Cardiac septum (tissue), 1 donor: ENCODE measurements at regions not wholly inside any gene's neighbourhood (a gene's known extent, or its start where the extent isn't known, plus 50 kb on each side); places are given as distances from the start of the nearest gene placed in this dataset.
"Not testable (repeated sequence)": the region's sequence is repeated elsewhere in the genome, so short reads cannot be mapped to it uniquely, and the experiment has no call there.

Experiments used
- DNase-seq: peaks from one replicate; pipeline ENCODE4 v3.0.0-alpha.2; 2020; ENCODE audit warnings: low spot score
- intact Hi-C: fragments of 100-400 bp; cut with DNase I; formaldehyde crosslinking; loops from one replicate; pipeline ENCODE4 v1.14.0; 2022
- donor health status: DM: no; HTN: no; CAD: no.

DNA sequence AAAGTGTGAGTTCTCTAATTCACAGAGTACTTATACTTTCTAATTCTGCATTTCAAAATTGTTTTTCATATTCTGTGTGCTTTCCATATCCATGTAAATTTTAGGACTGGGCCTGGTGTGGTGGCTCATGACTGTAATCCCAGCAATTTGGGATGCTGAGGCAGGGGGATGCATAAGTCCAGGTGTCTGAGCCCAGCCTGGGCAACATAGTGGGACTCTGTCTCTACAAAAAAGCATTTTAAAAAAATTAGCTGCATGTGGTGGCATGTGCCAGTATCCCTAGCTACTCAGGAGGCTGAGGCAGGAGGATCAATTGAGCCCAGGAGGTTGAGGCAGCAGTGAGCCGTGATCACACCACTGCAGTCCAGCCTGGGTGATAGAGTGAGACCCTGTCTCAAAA is 382.6 kb upstream of the AKR1E2 start:
- intact Hi-C loops, result no loop called here
- no peak for DNase-seq

DNA sequence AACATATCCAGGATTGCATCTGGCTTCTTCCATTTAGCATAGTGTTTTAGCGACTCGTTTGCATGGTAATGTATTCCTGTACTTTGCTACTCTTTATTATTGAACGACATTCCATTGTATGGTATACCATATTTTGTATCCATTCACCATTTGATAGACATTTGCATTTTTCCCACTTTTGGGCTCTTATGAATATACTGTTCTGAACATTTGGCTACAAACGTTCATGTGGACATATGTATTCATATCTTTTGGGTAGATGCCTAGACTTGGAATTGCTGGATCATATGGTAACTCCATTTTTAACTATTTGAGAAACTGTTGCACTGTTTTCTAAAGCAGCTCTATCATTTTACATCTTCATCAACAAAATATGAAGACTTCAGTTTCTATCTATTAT is 383.7 kb upstream of the AKR1E2 start:
- DNase-seq, result no peak
- intact Hi-C loops, result no loop called here

DNA sequence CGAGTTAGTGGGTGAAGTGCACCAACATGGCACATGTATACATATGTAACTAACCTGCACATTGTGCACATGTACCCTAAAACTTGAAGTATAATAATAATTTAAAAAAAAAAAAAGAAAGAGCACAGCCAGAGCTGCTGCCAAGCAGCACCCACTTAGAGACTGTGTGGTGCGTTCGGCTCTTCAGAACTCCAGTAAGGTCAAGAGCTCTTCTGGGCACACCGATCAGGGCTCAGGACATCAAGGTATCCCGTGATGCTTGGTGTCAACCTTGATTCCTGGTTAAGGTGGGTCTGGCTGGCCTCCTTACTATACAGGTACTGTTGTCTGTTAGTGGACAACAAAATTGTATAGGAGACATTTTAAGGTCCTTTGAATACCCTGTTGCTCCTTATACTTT is 385.7 kb upstream of the AKR1E2 start:
- intact Hi-C loops, result no loop called here
- no peak for DNase-seq

DNA sequence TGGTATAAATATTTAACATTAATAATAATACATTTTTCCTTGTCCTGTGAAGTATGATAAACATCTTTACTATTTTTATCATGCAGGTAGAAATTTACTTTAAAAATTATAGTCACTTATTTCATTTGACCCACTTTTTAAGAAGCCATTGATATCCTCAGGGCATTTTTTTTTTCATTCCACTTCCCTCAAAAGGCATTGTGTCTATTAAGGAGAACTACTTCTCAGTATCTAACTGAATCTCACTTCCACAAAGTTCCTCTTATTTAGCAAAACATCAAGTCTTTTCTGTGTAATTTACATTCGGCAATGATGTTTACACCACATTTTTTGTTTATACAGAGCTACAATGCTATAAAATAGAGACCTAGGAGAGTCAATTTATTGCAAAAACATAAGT is 388.2 kb upstream of the AKR1E2 start:
- DNase-seq, result no peak
- intact Hi-C loops, result no loop called here

DNA sequence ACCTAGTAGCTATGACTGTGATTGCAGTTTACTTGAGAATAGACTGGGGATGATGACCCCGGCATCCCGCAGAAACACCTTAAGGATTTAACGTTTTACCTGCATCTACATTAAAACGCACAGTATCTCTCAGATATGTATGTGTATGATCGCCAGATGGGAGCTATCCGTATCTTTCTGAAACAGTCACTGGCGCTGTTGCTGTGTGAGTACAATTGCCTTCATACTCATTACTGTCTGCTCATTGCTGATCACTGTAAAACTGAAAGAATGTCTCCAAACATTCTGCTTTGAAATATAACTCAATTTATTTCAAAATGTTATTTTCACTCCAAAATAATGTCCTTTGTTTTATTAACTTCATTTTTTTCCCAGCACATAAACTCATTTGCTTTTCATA is 388.9 kb upstream of the AKR1E2 start:
- intact Hi-C loops, result no loop called here

DNA sequence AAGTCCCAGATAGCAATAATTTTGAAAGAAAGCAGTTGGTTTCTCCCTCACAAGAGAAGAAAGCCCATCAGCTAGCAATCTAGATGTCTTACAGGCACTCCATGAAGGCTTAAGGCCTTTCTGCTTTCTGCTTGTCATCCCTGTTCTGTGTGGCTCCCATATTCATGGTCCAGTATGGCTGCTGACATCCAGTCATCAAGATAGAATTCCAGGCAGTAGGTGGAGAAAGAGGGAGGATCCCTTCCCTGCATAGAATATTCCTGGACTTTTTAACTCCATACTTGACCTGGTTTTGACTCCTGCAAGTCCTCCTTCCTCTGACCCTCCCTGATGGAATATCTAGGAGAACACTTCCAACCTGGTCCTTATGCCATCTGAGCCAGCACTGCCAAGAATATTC is 389.9 kb upstream of the AKR1E2 start:
- intact Hi-C loops, result no loop called here
- no peak for DNase-seq

More for the DNA sequence above, 388.9 kb upstream of the AKR1E2 start:
- DNase-seq, result no peak

DNA sequence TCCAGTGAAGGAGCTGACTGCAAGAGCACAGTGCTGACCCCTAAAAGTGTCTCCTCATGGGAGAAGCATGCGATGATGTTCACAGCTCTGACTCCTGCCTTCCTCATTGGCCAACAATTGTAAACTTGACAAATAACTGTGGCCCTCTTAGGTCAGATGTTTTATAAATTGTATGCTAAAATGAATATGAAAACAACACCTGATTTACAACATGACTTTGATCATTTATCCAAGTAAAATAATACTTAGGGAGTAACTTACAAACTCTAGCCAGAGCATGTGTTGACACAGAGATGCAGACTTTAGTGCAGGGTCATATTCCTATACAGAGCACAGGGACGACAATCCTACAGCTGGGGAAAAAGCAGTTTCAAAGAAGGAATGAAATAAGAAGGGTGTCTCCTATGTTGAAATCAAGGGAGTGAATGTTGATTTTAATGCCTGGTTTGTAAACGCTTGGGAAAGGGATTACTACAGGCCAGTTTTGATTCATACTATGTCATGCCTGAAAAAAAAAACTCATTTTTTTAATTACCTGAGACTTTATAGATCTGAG is 391.4 kb upstream of the AKR1E2 start:
- intact Hi-C loops, result no loop called here
- DNase-seq, result no peak

DNA sequence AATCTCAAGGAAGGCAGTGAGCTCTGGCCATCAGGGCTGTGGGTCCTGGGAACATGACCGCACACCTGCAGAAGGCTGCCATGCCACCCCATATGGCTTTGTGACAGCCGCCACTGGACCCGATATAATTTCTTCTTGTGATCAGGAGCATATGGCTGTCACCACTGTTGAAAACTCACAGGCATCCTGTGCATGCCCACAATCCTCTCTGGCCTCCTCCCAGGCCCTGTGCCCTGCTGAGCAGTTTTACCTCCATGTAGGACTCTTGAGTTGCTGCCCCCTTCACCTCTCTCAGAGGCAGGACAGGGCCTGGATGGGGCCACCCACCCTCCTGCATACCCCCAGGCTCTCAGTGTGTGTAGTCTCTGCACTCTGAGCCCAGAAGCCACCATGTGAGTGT is 391.9 kb upstream of the AKR1E2 start:
- no peak for DNase-seq
- intact Hi-C loops, result no loop called here

DNA sequence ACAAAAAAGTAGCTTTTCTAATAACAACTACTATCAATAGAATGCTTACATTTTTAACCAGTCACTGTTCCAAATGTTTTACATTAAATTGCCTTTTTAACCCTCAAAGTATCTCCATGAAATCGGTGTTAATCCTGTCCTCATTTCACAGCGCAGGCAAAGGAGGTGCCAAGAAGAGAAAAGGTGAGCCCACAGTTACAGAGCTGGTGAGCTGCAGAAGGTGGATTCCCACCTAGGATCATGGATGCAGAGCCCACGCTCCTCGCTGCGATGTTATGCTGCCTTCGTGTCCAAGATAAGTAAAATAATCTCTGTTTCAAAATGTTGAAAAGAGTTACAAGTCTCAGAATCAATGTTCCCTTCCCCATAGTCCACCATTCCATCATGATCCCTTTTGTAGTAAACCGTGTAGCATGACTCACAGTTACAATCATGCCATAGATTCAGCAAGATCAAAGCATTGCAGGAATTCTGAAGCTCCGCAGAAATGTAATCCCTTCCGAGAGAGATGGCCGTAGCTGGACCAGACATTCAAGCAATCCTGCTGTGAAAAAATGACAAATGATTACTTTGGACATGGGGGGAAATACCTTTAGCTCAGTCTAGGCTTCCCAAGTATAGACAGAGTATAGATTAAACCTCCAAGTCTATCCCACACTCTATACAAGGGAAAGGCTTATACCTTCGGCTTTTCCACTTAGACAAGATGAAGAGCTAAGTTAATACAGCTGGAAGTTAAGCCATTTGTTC is 394.7 kb upstream of the AKR1E2 start:
- intact Hi-C loops, result no loop called here

DNA sequence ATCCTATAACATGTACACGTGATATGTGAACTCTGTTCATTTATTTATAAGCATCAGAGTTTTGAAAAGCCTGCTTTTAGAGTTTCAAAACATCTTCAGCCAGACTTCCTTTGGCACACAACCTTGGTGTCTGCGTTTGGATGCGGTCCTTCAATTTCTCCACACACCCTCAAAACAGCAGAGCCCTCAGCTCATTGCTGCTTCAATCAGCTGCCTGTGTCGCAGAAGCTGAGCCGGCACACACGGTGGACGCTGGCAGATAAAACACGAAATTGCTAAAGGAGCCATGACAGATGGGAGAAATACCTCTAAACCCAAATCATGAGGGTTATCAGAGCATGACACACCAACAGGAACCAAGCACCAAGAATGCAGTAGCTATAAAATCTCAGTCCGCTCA is 396.4 kb upstream of the AKR1E2 start:
- no peak for DNase-seq
- intact Hi-C loops, result no loop called here

More for the DNA sequence above, 394.7 kb upstream of the AKR1E2 start:
- no peak for DNase-seq

DNA sequence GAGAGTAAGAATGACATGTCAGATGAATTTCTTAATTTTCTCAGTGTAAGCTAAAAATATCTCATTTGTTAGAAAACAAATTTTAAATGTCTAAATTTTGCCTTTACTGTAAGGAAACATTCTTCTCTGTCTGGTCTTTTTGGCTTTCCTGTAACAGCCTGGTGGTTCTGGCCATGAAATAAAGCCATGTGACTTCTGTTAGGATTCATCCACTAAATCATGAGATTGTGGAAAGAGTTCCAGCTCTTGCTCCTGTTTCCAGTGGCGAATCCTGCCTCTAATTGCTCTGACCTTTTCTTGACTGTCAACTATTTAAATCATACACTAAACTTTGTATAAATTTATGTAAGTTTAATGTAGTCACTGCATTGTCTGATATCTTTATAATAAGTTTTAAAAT is 398.5 kb upstream of the AKR1E2 start:
- no peak for DNase-seq
- intact Hi-C loops, result no loop called here

DNA sequence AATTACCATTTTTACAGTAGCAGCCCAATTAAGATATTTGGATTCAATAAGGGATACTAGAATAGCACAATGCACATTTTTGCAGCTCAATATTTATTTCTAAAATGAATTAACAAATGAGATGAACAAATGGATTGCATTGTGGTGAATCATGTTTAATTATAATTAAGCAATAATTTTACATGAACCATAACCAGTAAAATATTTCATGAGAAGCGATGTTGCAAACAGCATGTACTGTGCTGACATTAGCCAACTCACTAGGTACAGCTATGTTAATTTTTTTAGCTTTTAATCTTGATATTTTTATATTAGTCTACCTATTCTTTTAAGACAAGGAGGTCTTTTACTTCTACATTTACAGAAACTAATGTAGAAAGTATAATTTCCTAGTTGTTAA is 399.1 kb upstream of the AKR1E2 start:
- DNase-seq, result no peak
- intact Hi-C loops, result no loop called here

DNA sequence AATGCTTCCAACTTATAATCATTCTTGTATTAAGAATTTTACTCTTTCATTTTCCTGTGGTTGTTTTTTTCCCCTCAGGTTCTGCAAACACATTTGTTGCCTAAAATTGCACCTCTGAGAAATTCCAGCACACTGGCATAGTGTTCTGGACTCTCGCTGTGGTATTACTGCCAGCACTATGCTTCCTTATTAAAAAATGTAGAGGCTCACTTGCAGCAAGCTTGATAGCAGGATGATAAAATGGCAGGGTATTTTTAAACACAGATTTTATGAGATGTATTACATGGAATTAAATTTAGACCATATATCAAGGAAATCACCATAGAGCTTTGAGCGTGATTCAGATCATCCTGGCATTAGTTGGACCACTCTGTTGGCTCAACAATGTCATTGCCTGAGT is 416.7 kb upstream of the AKR1E2 start:
- DNase-seq, result no peak
- intact Hi-C loops, result no loop called here

DNA sequence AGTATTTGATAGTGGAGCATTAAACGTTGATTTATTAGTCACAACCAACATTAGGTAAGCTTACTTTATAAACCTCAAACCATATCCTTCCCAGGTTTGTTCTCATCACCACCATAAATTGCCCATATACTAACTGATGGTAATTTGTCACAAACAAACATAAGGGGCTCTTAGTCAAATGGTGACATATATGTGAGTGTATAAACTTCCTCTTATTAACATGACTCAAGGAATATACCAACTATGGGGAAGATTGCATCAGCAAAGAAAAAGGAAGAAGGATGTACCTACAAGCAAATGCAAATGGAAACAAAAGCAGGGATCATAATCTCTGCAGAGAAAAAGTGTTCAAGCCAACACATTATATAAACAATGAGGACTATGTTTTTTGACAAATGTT is 418.2 kb upstream of the AKR1E2 start:
- DNase-seq, result no peak
- intact Hi-C loops, result no loop called here

DNA sequence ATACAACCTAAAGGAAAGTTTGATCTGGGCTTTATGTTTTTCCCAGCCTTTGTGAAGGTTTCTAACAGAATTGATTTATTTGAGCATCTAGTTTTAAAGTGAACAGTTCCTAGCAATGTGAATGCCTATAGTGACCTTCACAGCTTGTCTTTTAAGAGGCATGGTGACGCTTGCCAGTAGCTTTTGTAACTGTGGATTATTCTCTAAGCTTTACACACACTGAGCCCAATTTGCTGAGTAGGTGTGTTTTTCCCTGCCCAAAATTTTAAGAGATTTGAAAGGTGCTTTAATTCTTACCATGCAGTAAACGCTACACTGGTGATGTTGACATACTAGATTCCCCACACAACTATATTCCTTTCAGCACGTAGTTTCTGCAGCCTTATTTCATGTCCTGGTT is 420.2 kb upstream of the AKR1E2 start:
- intact Hi-C loops, result no loop called here

DNA sequence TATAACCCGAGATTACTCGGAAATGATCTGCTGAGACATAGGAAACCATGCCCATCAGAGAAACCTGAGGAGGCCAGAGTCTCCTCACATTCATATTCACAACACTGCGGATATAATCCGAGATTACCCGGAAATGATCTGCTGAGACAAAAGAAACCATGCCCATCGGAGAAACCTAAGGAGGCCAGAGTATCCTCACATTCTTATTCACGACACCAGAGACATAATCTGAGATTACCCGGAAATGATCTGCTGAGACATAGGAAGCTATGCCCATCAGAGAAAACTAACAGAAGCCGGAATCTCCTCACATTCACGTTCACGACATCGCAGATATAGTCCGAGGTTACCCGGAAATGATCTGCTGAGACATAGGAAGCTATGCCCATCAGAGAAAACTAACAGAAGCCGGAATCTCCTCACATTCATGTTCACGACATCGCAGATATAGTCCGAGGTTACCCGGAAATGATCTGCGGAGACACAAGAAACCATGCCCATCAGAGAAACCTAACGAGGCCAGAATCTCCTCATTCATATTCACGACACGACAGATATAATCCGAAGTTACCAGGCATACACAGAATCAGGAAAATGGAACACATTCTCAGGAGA is 422.3 kb upstream of the AKR1E2 start:
- DNase-seq, result no peak
- intact Hi-C loops, result no loop called here

More for the DNA sequence above, 420.2 kb upstream of the AKR1E2 start:
- DNase-seq, result no peak

DNA sequence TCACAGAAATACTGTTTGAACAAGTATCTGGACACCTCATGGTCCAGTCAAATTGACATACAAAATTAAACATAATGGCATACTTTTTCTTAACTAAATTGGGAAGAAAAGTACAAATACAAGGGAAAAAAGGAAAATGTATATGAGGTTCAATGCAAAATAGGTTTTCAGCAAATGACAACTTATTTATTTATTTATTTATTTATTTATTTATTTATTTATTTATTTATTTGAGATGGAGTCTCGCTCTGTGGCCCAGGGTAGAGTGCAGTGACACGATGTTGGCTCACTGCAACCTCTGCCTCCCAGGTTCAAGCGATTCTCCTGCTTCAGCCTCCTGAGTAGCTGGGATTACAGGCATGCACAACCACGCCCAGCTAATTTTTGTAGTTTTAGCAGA is 424.9 kb upstream of the AKR1E2 start:
- intact Hi-C loops, DNase-seq: not testable (repeated sequence)

DNA sequence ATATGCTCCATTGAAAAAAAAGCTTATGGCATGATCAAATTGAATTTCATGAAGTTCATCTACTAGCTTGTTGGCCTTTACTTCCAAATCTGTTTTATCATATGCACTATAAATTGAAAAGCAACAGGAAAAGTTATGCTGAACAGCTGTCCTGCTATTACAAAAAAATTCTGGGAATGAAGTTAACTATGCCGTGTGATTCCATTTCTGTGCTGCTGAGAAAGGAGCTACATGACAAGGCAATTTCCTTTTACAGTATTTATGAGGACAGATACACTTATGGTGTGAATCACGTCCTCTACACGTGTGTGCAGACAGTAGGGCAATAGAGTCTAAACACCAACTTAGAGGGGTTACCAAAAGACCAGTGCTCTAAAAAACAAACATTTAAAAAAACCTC is 426.5 kb upstream of the AKR1E2 start:
- intact Hi-C loops, result no loop called here
- DNase-seq, result no peak

DNA sequence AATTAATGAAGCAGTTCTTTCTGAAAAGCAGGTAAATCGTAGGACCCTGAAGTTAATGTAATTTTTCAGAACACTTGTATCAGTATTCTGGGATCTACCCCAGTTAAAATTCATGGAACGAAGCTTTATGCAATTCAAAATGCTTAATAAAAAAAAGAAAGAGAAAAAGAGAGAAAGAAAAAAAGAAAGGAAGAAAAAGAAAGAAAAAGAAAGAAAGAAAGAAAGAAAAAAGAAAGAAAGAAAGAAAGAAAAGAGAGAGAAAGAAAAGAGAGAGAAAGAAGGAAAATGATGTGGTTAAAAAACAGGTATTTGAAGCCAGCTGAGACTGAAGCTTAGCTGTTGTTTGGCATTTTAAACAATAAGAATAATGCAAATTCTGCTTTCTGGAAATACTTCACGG is 427.4 kb upstream of the AKR1E2 start:
- intact Hi-C loops, result no loop called here
- no peak for DNase-seq

DNA sequence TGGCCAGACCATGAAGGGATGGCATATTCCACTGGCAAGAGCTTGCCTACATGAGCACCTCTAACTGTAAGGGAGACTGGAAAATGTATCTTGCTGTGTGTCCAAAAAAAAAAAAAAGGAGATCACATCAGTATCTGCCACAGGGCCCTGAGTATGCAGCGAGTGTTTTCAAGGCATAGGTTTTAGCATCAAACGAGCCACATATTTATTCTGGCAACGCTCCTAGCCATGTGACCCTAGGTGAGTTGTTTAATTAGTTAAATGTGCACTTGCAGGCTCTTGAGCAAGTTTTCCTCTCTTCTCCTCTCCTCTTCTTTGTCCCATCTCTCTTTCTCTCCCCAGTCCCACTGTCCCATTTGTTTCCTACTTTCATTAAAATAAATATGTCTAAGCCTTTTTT is 428.7 kb upstream of the AKR1E2 start:
- no peak for DNase-seq

More for the DNA sequence above, 428.7 kb upstream of the AKR1E2 start:
- intact Hi-C loops, result no loop called here
